Fibroblast of villous mesenchyme (primary cell): ENCODE measurements at regions not wholly inside any gene's neighbourhood (a gene's known extent, or its start where the extent isn't known, plus 50 kb on each side); places are given as distances from the start of the nearest gene placed in this dataset.

Experiments
- DNase-seq: peaks from one replicate; pipeline ENCODE4 v3.0.0-alpha.2; 2010; ENCODE audit warnings: low read depth
- H3K4me3 ChIP-seq: 2 replicates; pipeline ENCODE4 v1.5.1; 2011; ENCODE audit warnings: low read depth, mild to moderate bottlenecking, low read length
- CTCF ChIP-seq: IDR thresholded peaks from 2 replicates; pipeline ENCODE4 v1.5.1; 2012; ENCODE audit warnings: low read depth, mild to moderate bottlenecking, low read length; ENCODE audit not compliant: insufficient read depth

- H3K4me3 ChIP-seq = no peak overlapping the region
- TF ChIP-seq CTCF = no peak
- DNase-seq = no peak
Observed at GRCh38 chr3:66656609-66657008, 155.8 kb upstream of the LRIG1 start.

GRCh38 chr3:66659056-66659455 is 158.2 kb upstream of the LRIG1 start:
- DNase-seq = no peak
- TF ChIP-seq CTCF = no peak
- H3K4me3 ChIP-seq = no peak overlapping the region

GRCh38 chr3:66661628-66662027 is 160.8 kb upstream of the LRIG1 start:
- H3K4me3 ChIP-seq = no peak overlapping the region
- no peak for DNase-seq
- TF ChIP-seq CTCF = no peak

DNA sequence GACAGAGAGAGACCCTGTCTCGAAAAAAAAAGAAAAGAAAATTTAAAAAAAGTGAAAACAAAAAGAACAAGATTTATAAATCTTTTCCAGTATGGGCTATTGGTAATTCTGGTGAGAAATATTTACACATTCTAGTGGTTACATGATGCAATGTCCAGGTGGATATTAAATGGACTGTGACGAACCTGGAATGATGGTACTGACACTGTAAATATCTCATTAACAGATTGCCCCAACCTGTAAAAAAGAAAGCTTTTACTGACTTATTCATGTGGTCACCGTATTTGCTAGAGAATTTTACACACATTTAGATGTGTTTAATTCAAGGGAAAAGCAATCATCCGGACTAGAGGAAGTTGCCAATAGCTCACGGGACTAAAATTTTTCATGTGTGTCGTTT is 162.1 kb upstream of the LRIG1 start:
- no peak for DNase-seq
- no peak for TF ChIP-seq CTCF
- no peak overlapping the region for H3K4me3 ChIP-seq

GRCh38 chr3:66665021-66665695 is 164.3 kb upstream of the LRIG1 start:
- no peak for TF ChIP-seq CTCF
- no peak for DNase-seq
- H3K4me3 ChIP-seq = no peak overlapping the region

GRCh38 chr3:66666362-66666761 is 165.5 kb upstream of the LRIG1 start:
- no peak for TF ChIP-seq CTCF
- H3K4me3 ChIP-seq = no peak overlapping the region
- DNase-seq = no peak

- TF ChIP-seq CTCF = no peak
- no peak for DNase-seq
Observed at GRCh38 chr3:66667263-66667662, 166.4 kb upstream of the LRIG1 start.

More at GRCh38 chr3:66667263-66667662, 166.4 kb upstream of the LRIG1 start:
- H3K4me3 ChIP-seq = no peak overlapping the region
